ENCODE measurements at regions not wholly inside any gene's neighbourhood (a gene's known extent, or its start where the extent isn't known, plus 50 kb on each side); places are given as distances from the start of the nearest gene placed in this dataset.

- H3K4me3 ChIP-seq (ENCODE audit: low read depth, low read length), result no peak overlapping the region
- ChIA-PET CTCF (no interaction called here), POLR2A (no interaction called here)
- DNase-seq (ENCODE audit: low read depth, low spot score), result no peak
- no peak for TF ChIP-seq CTCF (IDR thresholded peaks at IDR 0.05; ENCODE audit: insufficient read depth, low read length, missing control alignments)
Observed at GRCh38 chr2:545711-546650, 131.2 kb downstream of the TMEM18 start.

GRCh38 chr2:545228-545627, 132.0 kb downstream of the TMEM18 start:
- no peak overlapping the region for H3K4me3 ChIP-seq (ENCODE audit: low read depth, low read length)
- no peak for DNase-seq (ENCODE audit: low read depth, low spot score)
- CTCF ChIA-PET, result no interaction called here
- TF ChIP-seq CTCF (IDR thresholded peaks at IDR 0.05; ENCODE audit: insufficient read depth, low read length, missing control alignments), result no peak
- POLR2A ChIA-PET, result no interaction called here

DNA sequence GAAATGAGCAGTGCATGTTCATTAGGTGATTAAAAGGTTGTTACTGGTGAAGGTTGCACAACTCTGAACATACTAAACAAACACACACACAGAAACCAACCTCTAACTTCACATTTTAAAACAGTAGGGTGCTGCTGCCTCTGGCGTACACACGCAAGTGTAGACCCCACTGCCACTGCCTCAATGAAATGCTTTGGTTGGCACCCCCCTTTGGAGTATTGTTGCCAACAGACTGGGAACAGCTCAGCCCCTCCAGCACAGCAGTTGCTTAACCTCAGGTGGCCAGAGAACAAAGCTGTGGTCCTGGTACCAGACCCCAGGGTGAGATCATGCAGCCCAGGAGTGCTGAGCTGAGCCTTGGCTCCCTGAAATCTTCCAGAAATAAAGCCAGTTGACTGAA, 138.6 kb downstream of the TMEM18 start:
- no peak for TF ChIP-seq CTCF (IDR thresholded peaks at IDR 0.05; ENCODE audit: insufficient read depth, low read length, missing control alignments)
- ChIA-PET POLR2A (no interaction called here), CTCF (no interaction called here)
- DNase-seq (ENCODE audit: low read depth, low spot score), result no peak
- no peak overlapping the region for H3K4me3 ChIP-seq (ENCODE audit: low read depth, low read length)

DNA sequence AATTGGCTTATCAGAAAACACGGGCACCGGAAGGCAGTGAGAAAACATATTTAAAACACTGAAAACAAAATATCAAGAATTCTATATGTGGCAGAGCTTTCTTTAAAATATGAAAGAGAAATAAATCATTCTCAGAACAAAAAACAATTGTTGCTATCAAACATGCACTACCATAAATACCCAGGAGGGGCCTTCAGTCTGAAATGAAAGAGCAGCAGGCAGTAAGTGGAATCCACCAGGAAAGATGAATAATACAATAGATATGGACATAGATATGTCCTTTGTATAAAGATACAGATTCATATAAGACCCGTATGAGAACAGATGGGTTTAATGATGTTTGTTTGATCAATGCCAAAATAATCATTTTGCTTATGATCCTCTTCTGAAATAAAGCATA, 142.0 kb downstream of the TMEM18 start:
- ChIA-PET POLR2A (no interaction called here), CTCF (no interaction called here)
- no peak overlapping the region for H3K4me3 ChIP-seq (ENCODE audit: low read depth, low read length)
- no peak for DNase-seq (ENCODE audit: low read depth, low spot score)
- TF ChIP-seq CTCF (IDR thresholded peaks at IDR 0.05; ENCODE audit: insufficient read depth, low read length, missing control alignments), result no peak

DNA sequence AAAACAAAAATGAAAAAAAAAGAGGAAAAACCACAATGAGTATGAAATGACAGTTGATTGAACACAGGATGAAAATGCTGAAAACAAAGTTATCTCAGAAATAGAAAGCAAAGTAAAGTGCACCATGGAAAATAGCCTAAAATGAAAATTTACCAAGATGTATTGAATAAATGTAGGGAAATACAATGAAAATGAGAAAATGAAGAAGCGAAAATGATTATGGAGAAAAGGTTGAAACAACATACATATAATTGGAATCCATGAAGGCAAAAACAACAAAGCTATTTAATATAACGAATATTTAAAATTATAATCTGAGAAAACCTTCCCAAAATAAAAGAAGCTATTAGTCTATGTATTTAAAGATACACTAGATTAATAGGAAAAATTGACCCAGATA, 147.4 kb downstream of the TMEM18 start:
- CTCF ChIA-PET, result interaction anchor here (1.1 to 1.2 kb wide), 2 partner anchors 107 to 108 kb away, joined by 3 to 4 read pairs; no protein-coding TSS in a partner anchor
- TF ChIP-seq CTCF (IDR thresholded peaks at IDR 0.05; ENCODE audit: insufficient read depth, low read length, missing control alignments), result no peak

DNA sequence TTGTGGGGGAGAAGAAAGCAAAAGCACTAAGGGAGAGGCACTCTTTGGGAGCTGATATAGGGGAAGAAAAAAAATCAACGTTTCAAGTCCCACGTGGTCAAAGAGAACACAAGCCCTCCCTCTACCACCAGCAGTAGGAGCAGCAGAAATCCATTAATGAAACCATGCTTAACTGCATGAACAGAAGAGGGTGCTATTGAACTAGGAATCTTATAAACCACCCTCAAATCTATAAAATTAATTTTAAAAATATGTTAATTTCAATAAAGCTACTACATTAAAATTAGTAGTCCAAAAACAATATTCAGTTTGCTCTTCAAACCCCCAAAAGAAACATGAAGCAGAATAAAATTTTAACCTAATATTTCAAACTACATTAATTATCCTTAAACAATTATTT, 147.8 kb downstream of the TMEM18 start:
- ChIA-PET POLR2A (no interaction called here), CTCF (interaction anchor here (1.1 to 1.2 kb wide), 2 partner anchors 108 to 109 kb away, joined by 3 to 4 read pairs; no protein-coding TSS in a partner anchor)
- no peak for TF ChIP-seq CTCF (IDR thresholded peaks at IDR 0.05; ENCODE audit: insufficient read depth, low read length, missing control alignments)
- no peak overlapping the region for H3K4me3 ChIP-seq (ENCODE audit: low read depth, low read length)
- no peak for DNase-seq (ENCODE audit: low read depth, low spot score)

More for the DNA sequence above, 147.4 kb downstream of the TMEM18 start:
- H3K4me3 ChIP-seq (ENCODE audit: low read depth, low read length), result no peak overlapping the region
- DNase-seq (ENCODE audit: low read depth, low spot score), result no peak
- POLR2A ChIA-PET, result no interaction called here
